SK-N-SH treated with all-trans-retinoic acid at 6 μM for 48 hours (cell line): ENCODE measurements at regions not wholly inside any gene's neighbourhood (a gene's known extent, or its start where the extent isn't known, plus 50 kb on each side); places are given as distances from the start of the nearest gene placed in this dataset.

Experiments
- ATAC-seq: fragments of 200-7000 bp; cut with Tn5 transposase; 3 replicates; pipeline ENCODE4 v1.9.1; 2020; ENCODE audit warnings: mild to moderate bottlenecking, moderate library complexity
- BACH2 ChIP-seq: fragments of 250-450 bp; sonication (Bioruptor Pico); IDR thresholded peaks from 2 replicates; pipeline ENCODE4 v1.9.0; 2021; ENCODE audit warnings: mild to moderate bottlenecking, borderline replicate concordance
- CSDC2 ChIP-seq: fragments of 250-450 bp; sonication (Bioruptor Pico); IDR thresholded peaks from 2 replicates; pipeline ENCODE4 v1.5.0; 2020; ENCODE audit warnings: mild to moderate bottlenecking, moderate library complexity
- ESRRG ChIP-seq: fragments of 250-450 bp; sonication (Bioruptor Pico); IDR thresholded peaks from 2 replicates; pipeline ENCODE4 v1.6.1; 2021; ENCODE audit warnings: mild to moderate bottlenecking
- GLIS3 ChIP-seq: fragments of 250-450 bp; sonication (Bioruptor Pico); IDR thresholded peaks from 2 replicates; pipeline ENCODE4 v1.5.0; 2020; ENCODE audit warnings: mild to moderate bottlenecking, moderate library complexity
- ISL1 ChIP-seq: fragments of 250-450 bp; sonication (Bioruptor Pico); IDR thresholded peaks from 2 replicates; pipeline ENCODE4 v2.1.2; 2022; ENCODE audit warnings: mild to moderate bottlenecking, moderate library complexity
- OSR1 ChIP-seq: fragments of 250-450 bp; sonication (Bioruptor Pico); IDR thresholded peaks from 2 replicates; pipeline ENCODE4 v1.8.0; 2022; ENCODE audit warnings: moderate library complexity, mild to moderate bottlenecking, inconsistent platforms
- PATZ1 ChIP-seq: fragments of 250-450 bp; sonication (Bioruptor Pico); IDR thresholded peaks from 2 replicates; pipeline ENCODE4 v1.8.0; 2020; ENCODE audit warnings: mild to moderate bottlenecking, moderate library complexity, borderline replicate concordance
- POU6F1 ChIP-seq: fragments of 250-450 bp; sonication (Bioruptor Pico); IDR thresholded peaks from 2 replicates; pipeline ENCODE4 v1.8.0; 2021; ENCODE audit warnings: low read depth, mild to moderate bottlenecking, moderate library complexity, borderline replicate concordance
- PPARA ChIP-seq: fragments of 250-450 bp; sonication (Bioruptor Pico); IDR thresholded peaks from 2 replicates; pipeline ENCODE4 v1.5.0; 2020; ENCODE audit warnings: mild to moderate bottlenecking, borderline replicate concordance
- RARB ChIP-seq: fragments of 250-450 bp; sonication (Bioruptor Pico); IDR thresholded peaks from 2 replicates; pipeline ENCODE4 v1.8.0; 2021; ENCODE audit warnings: mild to moderate bottlenecking, moderate library complexity
- SNAI2 ChIP-seq: fragments of 250-450 bp; sonication (Bioruptor Pico); IDR thresholded peaks from 2 replicates; pipeline ENCODE4 v1.5.0; 2020; ENCODE audit warnings: mild to moderate bottlenecking, moderate library complexity
- TCF4 ChIP-seq: fragments of 250-450 bp; sonication (Bioruptor Pico); IDR thresholded peaks from 2 replicates; pipeline ENCODE4 v1.8.0; 2021; ENCODE audit warnings: mild to moderate bottlenecking, moderate library complexity, borderline replicate concordance
- TOX ChIP-seq: fragments of 250-450 bp; sonication (Bioruptor Pico); IDR thresholded peaks from 2 replicates; pipeline ENCODE4 v1.8.0; 2021; ENCODE audit warnings: mild to moderate bottlenecking, moderate library complexity, borderline replicate concordance
- ZC3H10 ChIP-seq: fragments of 250-450 bp; sonication (Bioruptor Pico); IDR thresholded peaks from 2 replicates; pipeline ENCODE4 v1.5.1; 2021; ENCODE audit warnings: mild to moderate bottlenecking, moderate library complexity
- ZFP3 ChIP-seq: fragments of 250-450 bp; sonication (Bioruptor Pico); IDR thresholded peaks from 2 replicates; pipeline ENCODE4 v1.5.0; 2020; ENCODE audit warnings: mild to moderate bottlenecking, moderate library complexity
- ZFP30 ChIP-seq: fragments of 450-650 bp; formaldehyde crosslinking; IDR thresholded peaks from 2 replicates; pipeline ENCODE4 v1.5.0; 2022; ENCODE audit warnings: mild to moderate bottlenecking, moderate library complexity
- ZNF565 ChIP-seq: fragments of 450-650 bp; formaldehyde crosslinking; conservative IDR thresholded peaks from 2 replicates; pipeline ENCODE4 v1.5.0; 2020; ENCODE audit warnings: low read depth, mild to moderate bottlenecking, moderate library complexity
- ZNF70 ChIP-seq: fragments of 450-650 bp; formaldehyde crosslinking; IDR thresholded peaks from 2 replicates; pipeline ENCODE4 v1.5.0; 2020; ENCODE audit warnings: mild to moderate bottlenecking, moderate library complexity
- ZNF8 ChIP-seq: fragments of 450-650 bp; formaldehyde crosslinking; IDR thresholded peaks from 2 replicates; pipeline ENCODE4 v1.5.0; 2020; ENCODE audit warnings: mild to moderate bottlenecking, moderate library complexity
- TF ChIP-seq, protein P1 (sequence below): fragments of 250-450 bp; sonication (Bioruptor Pico); IDR thresholded peaks from 2 replicates; pipeline ENCODE4 v1.5.0; 2020; ENCODE audit warnings: mild to moderate bottlenecking, moderate library complexity
- TF ChIP-seq, protein P2 (sequence below): fragments of 250-450 bp; sonication (Bioruptor Pico); IDR thresholded peaks from 2 replicates; pipeline ENCODE4 v1.5.1; 2021; ENCODE audit warnings: mild to moderate bottlenecking, moderate library complexity

- TF ChIP-seq CSDC2 (no peak), TCF4 (CRISPR knock-in tag) (no peak), PPARA (CRISPR knock-in tag) (no peak), OSR1 (CRISPR knock-in tag) (no peak), ISL1 (CRISPR knock-in tag) (no peak), GLIS3 (CRISPR knock-in tag) (no peak), ZFP3 (CRISPR knock-in tag) (no peak), ZC3H10 (no peak), BACH2 (CRISPR knock-in tag) (no peak), ZNF8 (no peak), SNAI2 (CRISPR knock-in tag) (no peak), RARB (CRISPR knock-in tag) (no peak), ZNF70 (CRISPR knock-in tag) (no peak), ESRRG (no peak), TOX (CRISPR knock-in tag) (no peak), ZNF565 (CRISPR knock-in tag) (no peak), ZFP30 (CRISPR knock-in tag) (no peak)
- TF ChIP-seq, protein P1, sequence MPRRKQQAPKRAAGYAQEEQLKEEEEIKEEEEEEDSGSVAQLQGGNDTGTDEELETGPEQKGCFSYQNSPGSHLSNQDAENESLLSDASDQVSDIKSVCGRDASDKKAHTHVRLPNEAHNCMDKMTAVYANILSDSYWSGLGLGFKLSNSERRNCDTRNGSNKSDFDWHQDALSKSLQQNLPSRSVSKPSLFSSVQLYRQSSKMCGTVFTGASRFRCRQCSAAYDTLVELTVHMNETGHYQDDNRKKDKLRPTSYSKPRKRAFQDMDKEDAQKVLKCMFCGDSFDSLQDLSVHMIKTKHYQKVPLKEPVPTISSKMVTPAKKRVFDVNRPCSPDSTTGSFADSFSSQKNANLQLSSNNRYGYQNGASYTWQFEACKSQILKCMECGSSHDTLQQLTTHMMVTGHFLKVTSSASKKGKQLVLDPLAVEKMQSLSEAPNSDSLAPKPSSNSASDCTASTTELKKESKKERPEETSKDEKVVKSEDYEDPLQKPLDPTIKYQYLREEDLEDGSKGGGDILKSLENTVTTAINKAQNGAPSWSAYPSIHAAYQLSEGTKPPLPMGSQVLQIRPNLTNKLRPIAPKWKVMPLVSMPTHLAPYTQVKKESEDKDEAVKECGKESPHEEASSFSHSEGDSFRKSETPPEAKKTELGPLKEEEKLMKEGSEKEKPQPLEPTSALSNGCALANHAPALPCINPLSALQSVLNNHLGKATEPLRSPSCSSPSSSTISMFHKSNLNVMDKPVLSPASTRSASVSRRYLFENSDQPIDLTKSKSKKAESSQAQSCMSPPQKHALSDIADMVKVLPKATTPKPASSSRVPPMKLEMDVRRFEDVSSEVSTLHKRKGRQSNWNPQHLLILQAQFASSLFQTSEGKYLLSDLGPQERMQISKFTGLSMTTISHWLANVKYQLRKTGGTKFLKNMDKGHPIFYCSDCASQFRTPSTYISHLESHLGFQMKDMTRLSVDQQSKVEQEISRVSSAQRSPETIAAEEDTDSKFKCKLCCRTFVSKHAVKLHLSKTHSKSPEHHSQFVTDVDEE (CRISPR knock-in tag): no peak
- TF ChIP-seq, protein P2, sequence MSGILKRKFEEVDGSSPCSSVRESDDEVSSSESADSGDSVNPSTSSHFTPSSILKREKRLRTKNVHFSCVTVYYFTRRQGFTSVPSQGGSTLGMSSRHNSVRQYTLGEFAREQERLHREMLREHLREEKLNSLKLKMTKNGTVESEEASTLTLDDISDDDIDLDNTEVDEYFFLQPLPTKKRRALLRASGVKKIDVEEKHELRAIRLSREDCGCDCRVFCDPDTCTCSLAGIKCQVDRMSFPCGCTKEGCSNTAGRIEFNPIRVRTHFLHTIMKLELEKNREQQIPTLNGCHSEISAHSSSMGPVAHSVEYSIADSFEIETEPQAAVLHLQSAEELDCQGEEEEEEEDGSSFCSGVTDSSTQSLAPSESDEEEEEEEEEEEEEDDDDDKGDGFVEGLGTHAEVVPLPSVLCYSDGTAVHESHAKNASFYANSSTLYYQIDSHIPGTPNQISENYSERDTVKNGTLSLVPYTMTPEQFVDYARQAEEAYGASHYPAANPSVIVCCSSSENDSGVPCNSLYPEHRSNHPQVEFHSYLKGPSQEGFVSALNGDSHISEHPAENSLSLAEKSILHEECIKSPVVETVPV (CRISPR knock-in tag): no peak
- ATAC-seq: no peak
Measured at GRCh38 chr2:240239325-240239724, 98.9 kb upstream of the OTOS start.

- ATAC-seq: no peak
- TF ChIP-seq PATZ1 (CRISPR knock-in tag) (no peak), PPARA (CRISPR knock-in tag) (no peak), CSDC2 (no peak), ISL1 (CRISPR knock-in tag) (no peak), GLIS3 (CRISPR knock-in tag) (no peak), TOX (CRISPR knock-in tag) (no peak), ESRRG (no peak), ZNF8 (no peak), ZNF565 (CRISPR knock-in tag) (no peak), OSR1 (CRISPR knock-in tag) (no peak), RARB (CRISPR knock-in tag) (no peak), TCF4 (CRISPR knock-in tag) (no peak), POU6F1 (CRISPR knock-in tag) (no peak)
- TF ChIP-seq, protein P1 (CRISPR knock-in tag): no peak
- TF ChIP-seq, protein P2 (CRISPR knock-in tag): no peak
- TF ChIP-seq, all 23 proteins: peak for 0
Measured at GRCh38 chr2:240240017-240240734, 99.7 kb upstream of the OTOS start.
